GM08714 (cell line): ENCODE measurements at regions not wholly inside any gene's neighbourhood (a gene's known extent, or its start where the extent isn't known, plus 50 kb on each side); places are given as distances from the start of the nearest gene placed in this dataset.

Source experiments
- H3K4me3 ChIP-seq: fragments of 200-500 bp; sonication (Bioruptor generic); 2 replicates; pipeline ENCODE4 v1.5.1; 2014; ENCODE audit warnings: mild to moderate bottlenecking, low read length, inconsistent platforms
- ZNF274 ChIP-seq: IDR thresholded peaks from 2 replicates; pipeline ENCODE4 v1.6.1; 2012; ENCODE audit warnings: mild to moderate bottlenecking, low read depth, low read length

- H3K4me3 ChIP-seq = no peak overlapping the region
- no peak for TF ChIP-seq ZNF274
Measured at GRCh38 chr1:88060750-88061491, 623.2 kb upstream of the PKN2 start.

- TF ChIP-seq ZNF274 = no peak
- no peak overlapping the region for H3K4me3 ChIP-seq
Measured at GRCh38 chr1:88061492-88062177, 622.4 kb upstream of the PKN2 start.

GRCh38 chr1:88062650-88063153, 621.4 kb upstream of the PKN2 start:
- no peak overlapping the region for H3K4me3 ChIP-seq
- TF ChIP-seq ZNF274 = no peak

GRCh38 chr1:88063605-88064004, 620.5 kb upstream of the PKN2 start:
- TF ChIP-seq ZNF274 = no peak
- no peak overlapping the region for H3K4me3 ChIP-seq

GRCh38 chr1:88068407-88068960, 615.6 kb upstream of the PKN2 start:
- no peak overlapping the region for H3K4me3 ChIP-seq
- TF ChIP-seq ZNF274 = no peak

- no peak overlapping the region for H3K4me3 ChIP-seq
- TF ChIP-seq ZNF274 = no peak
Measured at GRCh38 chr1:88070956-88071355, 613.1 kb upstream of the PKN2 start.

GRCh38 chr1:88074661-88075060, 609.4 kb upstream of the PKN2 start:
- TF ChIP-seq ZNF274 = no peak
- H3K4me3 ChIP-seq = no peak overlapping the region

- H3K4me3 ChIP-seq = no peak overlapping the region
- TF ChIP-seq ZNF274 = no peak
Measured at GRCh38 chr1:88075813-88076212, 608.3 kb upstream of the PKN2 start.

- no peak overlapping the region for H3K4me3 ChIP-seq
- no peak for TF ChIP-seq ZNF274
Measured at GRCh38 chr1:88079036-88079435, 605.0 kb upstream of the PKN2 start.

- no peak for TF ChIP-seq ZNF274
- H3K4me3 ChIP-seq = no peak overlapping the region
Measured at GRCh38 chr1:88080875-88081274, 603.2 kb upstream of the PKN2 start.

- H3K4me3 ChIP-seq = no peak overlapping the region
- TF ChIP-seq ZNF274 = no peak
Measured at GRCh38 chr1:88088481-88088880, 595.6 kb upstream of the PKN2 start.

- TF ChIP-seq ZNF274 = no peak
- H3K4me3 ChIP-seq = no peak overlapping the region
Measured at GRCh38 chr1:88089961-88090360, 594.1 kb upstream of the PKN2 start.

GRCh38 chr1:88098881-88099280, 585.2 kb upstream of the PKN2 start:
- TF ChIP-seq ZNF274 = no peak

GRCh38 chr1:88101041-88101440, 583.0 kb upstream of the PKN2 start:
- no peak overlapping the region for H3K4me3 ChIP-seq
- TF ChIP-seq ZNF274 = no peak

More at GRCh38 chr1:88098881-88099280, 585.2 kb upstream of the PKN2 start:
- no peak overlapping the region for H3K4me3 ChIP-seq

GRCh38 chr1:88104236-88104635, 579.8 kb upstream of the PKN2 start:
- TF ChIP-seq ZNF274 = no peak
- H3K4me3 ChIP-seq = no peak overlapping the region
